Forelimb muscle (tissue), 1 donor: ENCODE measurements at regions not wholly inside any gene's neighbourhood (a gene's known extent, or its start where the extent isn't known, plus 50 kb on each side); places are given as distances from the start of the nearest gene placed in this dataset.

Experiments used
- DNase-seq: peaks from one replicate; pipeline ENCODE4 v3.0.0-alpha.2; 2013; ENCODE audit warnings: low read depth

DNA sequence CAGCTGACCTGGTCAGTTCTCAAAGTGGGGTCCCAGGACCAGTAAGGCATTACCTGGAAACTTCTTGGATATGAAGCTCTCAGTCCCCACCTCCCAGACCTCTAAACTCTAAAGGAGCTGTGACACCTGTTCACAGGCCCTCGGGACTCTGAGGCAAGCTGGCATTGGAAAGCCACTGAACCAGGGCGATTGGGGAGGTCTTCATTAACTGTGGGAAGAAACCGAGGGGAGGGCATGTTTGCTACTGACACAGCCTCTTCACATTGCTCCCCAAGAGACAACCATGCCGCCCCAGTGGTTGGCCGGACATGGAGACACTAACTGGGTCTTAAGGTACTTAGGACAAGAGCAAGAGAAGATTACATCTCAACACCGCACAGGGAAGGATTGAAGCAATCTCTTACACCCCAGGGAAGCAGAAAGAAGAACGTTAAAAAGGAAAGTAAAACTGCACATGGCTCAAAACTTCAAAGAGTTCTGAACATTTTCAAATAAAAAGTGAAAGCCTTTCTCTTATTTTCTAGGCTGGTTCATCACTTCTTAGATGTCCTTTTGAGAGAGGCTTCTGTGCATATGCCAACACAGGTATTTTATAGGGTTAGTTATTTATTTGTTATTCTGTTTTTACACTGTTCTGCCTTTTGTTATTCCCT lies 210.0 kb upstream of the CST7 start:
- DNase-seq = no peak

DNA sequence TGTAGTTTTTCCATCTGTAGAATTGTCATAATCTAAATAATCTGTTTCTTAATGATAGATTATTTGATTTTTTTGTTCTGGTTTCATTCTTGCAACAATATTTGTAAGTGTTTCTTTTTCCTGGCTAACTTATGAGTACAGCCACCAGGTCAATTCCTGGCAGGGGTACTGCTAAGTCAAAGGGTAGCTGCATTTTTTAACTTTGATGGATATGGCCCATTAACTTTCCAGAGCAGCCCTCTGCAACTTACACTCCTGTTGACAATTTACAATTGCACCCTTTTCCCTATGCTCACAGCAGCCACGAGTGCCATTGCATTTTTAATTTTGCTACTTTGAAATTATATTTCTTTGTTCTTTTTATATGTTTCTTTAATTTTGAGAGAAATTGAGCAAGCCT lies 209.3 kb upstream of the CST7 start:
- no peak for DNase-seq

DNA sequence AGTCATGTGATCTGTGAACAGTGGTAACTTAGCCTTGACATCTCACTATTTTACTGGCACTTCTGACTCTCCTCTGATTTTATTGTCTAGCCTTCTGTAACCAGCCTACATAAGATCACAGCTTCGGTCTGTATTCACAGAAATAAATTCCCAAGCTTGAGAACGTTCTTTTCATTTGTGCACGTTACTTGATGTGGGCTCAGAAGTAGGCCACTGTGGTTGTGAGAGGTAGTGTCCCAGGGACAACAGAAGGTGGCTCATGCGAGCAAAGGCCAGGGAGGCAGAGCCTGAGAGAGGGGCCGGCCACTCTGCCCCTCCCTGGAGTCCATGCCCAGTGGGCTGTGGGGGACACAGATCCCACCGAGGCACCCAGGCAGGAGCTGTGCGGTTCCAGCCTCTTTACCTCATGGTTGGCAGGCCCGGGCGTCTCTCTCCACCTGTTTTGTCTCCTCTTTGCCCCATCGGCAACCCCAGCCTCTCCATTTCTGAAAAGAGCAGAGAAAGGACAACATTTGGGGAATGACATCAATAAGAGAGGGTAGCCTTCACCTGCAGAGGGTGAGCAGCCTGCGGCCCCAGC lies 207.5 kb upstream of the CST7 start:
- no peak for DNase-seq

DNA sequence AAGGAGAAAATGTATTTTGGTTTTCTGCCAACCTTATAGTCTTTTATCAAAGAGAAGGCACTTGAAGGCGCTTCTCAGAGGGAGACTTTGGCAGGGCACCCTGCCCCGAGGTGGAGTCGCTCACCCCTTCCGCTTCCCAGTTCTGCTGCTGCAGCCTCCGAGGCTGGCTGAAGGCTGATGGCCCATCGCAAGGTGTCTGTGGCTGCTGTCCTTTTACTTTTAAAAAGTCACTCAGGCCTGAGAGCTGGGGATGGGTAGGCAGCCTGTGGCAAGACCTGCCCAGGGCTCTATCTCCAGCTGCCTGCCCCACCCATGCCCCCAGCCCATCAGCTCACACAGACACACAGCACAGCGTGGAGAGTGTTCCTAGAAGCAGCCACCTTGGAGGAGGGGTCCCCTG lies 206.6 kb upstream of the CST7 start:
- DNase-seq = no peak

DNA sequence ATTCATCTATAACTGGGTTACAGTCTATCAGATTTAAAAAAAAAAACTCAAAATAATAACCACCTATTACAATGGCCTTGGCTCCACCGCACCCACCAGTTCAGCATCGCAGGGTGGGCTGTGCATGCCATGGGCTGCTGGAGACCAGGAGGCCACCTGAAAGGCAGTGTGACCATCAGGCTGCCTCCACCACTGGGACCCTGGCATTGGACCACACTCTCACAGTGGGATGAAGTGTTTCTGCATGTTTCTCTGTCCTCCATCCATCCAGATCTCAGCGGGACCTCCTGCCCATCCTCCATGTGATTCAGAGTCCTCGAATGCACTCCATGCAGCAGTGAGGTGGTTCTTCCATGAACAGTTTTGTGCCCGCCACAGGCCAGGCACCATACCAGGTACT lies 206.1 kb upstream of the CST7 start:
- no peak for DNase-seq

DNA sequence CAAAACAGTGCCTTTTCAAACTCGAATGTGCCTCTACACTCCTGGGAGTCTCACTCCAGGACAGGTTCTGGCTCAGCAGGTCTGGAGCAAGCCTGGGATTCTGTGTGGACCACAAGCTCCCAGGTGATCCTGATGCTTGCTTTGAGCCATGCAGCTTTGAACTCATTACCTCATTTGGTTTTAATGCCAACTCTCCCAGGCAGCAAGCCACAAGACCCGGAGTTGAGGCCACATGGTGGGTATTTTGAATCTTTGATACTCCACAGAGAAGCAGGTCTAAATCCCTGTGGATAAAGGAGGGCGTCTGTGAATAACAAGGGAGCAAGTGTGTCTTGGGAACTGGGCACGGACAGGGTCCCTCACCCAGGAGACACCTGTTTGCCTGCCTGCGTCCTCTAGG lies 205.4 kb upstream of the CST7 start:
- DNase-seq = no peak

DNA sequence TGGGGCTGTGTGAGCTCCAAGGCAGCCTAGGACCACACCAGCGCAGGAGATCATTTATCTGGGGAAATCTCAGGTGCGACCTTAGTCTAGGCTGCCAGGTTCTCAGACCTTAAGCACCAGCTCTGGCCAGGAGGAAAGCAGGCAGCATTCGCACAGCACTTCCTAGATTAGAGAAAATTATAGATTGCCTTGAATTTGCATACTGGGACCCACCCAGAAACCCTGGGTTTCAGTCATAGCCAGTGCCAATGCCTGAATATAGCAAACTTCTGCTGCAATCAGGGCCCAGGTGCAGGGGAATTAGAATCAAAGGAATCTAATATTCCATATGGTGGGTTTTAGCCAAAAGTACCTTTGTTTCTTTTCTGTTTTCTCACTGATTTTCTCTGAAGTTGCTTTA lies 204.3 kb upstream of the CST7 start:
- DNase-seq = no peak

DNA sequence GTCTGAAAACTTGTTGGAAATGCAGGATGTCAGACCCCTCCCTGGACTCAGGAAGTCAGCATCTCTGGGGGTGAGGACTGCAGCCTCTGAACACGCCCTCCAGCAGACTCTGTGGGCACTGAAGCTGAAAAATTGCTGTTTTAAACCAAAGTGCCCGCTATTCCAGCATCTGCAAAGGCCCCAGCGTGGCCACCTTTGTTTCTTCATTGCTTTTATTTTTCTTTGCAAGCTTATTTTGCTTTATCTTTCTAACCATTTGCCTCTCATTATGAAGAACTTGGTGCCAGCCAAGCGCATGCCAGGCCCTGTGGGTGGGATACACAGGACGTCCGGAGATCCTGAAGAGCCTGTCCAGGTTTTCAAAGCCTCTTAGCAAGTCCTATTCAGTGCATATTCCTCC lies 203.9 kb upstream of the CST7 start:
- DNase-seq = no peak

DNA sequence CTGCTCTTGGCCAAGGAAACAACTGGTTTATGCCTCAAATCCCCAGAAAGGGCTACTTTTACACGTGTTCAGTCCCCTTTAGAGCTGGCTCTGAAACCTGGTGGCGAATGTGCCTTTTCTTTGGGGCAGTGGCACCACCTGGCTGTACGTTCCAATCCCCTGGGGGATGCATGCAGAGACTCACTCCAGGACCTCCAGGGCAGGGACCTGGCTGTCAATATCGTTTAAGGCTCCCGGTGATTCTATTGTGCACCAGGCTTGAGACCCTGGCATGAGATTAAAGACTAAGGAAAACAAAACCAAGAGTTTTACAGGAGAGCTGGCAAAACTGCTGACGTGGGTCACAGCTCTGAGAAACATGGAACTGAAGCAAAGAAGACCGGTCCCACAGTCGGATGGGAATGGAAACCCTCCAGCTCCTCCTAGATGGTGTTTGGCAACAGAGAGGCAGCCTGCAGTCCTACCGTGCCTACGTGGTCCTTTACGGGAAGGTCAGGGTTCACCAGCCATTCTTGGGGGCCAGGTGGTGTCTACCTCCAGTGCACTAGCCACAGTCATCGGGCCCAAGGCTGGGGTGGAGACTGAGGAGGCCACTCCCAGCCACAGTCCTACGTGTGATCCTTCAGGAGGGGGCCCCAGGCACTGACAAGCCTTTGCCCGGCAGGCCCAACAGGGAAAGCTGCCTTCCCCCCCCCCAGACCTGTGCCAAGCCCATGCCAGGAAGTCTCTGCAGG lies 203.3 kb upstream of the CST7 start:
- no peak for DNase-seq

DNA sequence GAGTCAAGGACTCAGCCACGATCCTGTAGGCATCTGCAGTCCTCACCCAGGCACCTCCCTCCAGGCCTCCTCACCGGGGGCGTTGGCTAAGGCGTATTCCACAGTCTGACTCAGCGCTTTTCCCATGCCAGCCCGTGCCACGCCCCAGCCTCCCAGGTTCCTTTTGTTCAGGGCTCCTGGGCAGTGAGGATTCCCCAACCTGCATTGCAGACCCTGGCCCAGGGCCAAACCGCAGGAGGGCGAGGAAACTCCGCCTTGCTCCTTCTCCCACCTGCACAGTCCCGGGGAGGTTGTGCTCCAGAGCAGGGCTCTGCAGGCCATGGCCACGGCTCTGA lies 202.8 kb upstream of the CST7 start:
- no peak for DNase-seq

- no peak for DNase-seq
Measured at GRCh38 chr20:24747010-24747712, 201.9 kb upstream of the CST7 start.

DNA sequence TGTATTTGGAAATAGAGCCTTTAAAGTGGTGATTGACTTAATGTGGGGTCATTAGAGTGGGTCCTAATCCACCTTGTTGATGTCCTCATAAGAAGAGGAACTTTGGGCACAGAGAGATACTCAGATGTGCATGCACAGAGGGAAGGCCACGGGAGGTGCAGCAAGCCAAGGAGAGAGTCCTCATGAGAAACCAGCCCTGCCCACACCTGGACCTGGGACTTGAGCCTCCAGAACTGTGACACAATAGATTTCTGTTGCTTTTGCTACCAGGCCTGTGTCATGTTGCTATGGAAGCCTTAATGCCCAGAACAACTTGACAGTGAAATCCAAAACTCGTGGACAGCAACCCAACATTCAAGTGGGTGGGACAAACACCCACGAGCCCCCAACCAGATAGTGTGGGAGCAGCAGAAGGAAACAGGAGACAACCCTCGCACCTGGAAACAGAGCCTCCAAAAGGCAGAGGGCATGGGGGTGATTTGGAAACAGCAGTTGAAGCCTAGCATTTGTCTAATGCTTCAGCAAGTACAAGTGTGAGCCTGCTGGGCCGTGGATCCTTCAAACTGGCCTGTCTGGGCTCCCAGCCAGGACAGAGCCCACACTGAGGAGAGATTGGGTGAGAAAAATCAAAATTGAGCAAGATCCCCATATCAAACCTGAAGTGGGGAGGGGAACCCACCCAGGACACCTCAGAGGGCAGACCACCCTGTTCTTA lies 201.0 kb upstream of the CST7 start:
- DNase-seq = no peak

- no peak for DNase-seq
Measured at GRCh38 chr20:24751551-24751950, 197.5 kb upstream of the CST7 start.

- DNase-seq = no peak
Measured at GRCh38 chr20:24752612-24753011, 196.5 kb upstream of the CST7 start.

DNA sequence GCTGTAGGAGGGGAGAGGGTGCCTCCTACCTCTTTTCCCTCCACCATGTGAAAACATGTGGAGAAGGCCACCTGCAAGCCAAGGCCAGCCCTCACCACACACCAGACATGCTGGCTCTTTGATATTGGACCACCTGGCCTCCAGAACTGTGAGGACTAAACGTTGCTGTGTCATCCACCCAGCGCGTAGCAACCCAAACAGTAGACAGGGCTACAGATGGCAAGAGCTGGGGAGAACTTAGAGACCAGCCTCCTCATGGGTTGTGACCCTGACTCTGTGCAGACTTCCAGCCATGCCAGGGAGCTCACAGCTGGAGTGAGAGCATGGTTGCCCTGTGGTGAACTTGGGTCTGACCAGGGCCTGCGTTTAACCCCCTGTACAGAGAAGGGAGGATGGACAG lies 195.9 kb upstream of the CST7 start:
- no peak for DNase-seq

- DNase-seq = no peak
Measured at GRCh38 chr20:24754691-24755090, 194.4 kb upstream of the CST7 start.

GRCh38 chr20:24755411-24755922 lies 193.6 kb upstream of the CST7 start:
- DNase-seq = no peak

DNA sequence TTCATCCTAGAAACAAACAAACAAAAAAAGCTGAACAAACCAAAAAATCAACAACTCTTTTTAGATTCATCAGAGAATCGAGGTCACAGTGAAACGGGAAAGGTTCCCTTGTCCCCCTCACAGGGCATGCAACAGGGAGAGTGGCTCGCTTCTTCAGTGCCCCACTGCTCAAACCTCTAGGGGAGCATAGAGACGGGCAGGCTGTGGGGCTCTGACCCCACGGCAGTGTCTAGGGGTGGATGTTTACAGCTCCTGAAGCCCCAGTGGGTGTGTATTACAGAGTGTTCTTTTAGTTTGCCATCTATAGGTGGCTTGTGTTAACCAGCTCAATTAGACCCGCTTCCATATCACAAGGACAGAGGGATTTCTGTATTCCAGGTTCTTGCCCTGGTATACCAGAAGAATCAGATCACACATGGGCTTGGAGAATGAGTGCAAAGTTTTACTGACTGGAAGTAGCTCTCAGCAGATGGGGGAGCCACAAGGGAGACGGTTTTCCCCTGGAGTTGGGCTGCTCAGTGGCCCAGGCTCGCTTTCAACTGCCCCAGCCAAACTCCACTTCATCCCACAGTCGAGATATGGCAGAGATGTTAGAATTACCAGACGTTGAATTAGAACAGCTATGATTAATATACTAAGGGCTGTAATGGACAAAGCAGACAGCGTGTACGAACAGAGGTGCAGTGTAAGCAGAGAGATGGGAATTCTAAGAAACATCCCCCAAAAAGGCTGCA lies 192.6 kb upstream of the CST7 start:
- DNase-seq = no peak

- DNase-seq = no peak
Measured at GRCh38 chr20:24761220-24762065, 187.6 kb upstream of the CST7 start.

DNA sequence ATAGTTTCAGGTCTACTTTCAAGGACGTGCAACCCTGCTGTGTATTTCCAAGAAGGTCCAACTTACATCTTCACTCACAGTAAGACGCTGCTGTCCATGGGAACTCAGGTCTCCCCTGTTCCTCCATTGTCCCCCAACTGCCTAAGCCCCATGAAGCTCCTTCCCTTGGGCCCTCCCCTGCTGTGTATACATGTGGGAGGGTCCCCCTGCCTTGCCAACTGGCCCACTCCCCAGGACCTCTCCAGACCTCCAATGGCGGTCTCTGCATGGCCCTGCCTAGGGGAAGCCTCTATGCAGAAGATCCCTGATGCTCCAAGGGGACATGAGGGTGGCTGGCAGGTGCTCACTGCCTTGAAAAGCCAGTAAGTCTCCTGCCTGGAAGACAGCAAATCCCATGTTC lies 186.7 kb upstream of the CST7 start:
- DNase-seq = no peak
